ENCODE measurements at regions not wholly inside any gene's neighbourhood (a gene's known extent, or its start where the extent isn't known, plus 50 kb on each side); places are given as distances from the start of the nearest gene placed in this dataset.

DNA sequence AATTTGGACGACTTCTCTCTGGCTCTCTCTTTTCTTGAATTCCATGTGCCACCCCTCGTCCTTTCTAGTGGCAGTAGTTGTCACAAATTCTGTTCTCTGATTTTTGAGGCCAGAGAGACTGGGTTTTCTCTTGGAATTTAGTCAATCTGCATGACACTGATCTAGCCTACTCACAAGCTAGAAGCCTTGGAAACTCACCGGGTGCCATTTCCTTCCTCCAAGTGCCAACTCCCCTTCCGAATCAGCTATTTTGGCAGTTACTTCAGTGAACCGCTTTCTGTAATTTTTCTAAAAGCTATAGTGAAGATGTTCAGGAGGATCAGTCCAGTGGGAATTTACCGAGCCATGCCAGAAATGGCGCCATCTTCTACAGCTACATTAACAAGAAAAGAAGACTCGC, 228.9 kb downstream of the PMP22 start:
- DNase-seq: no peak

DNA sequence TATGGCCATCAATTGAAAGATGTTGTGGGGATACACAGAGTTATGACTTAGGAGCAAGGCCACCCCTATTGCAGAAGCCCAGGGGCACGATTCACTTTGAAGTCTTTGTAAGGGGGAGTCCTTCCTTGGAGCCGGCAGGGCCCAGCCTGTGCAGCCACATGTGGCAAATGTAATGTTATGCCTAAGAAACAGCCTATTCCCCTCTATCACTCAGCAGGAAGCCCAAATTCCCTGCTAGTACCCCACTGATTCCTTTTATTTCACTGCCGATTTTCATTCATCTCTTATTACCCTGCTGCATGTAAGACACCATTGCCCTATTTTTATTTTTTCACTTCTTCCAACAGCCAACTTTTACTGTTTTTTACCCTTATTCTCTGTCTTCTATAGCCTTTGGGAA, 233.2 kb downstream of the PMP22 start:
- no peak for DNase-seq

DNA sequence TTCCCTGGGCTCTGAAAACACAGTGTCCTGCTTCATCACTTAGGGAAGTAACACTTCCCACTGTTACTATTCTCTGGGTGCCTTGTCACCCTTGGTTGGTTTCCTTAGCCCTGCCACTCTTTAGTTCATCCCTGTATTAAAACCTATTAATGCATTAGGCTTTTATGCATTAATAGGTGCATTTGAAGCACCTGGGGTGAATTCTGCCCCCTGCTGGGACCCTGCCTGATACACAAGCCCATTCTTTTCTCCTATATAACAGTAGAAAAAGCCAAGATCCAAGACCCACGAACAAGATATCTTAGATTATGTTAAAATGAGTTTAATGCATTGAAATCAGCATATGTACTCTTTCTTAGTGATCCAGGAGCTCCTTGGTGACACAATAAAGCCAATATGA, 235.7 kb downstream of the PMP22 start:
- no peak for DNase-seq

GRCh38 chr17:15027853-15028252, 237.3 kb downstream of the PMP22 start:
- no peak for DNase-seq

DNA sequence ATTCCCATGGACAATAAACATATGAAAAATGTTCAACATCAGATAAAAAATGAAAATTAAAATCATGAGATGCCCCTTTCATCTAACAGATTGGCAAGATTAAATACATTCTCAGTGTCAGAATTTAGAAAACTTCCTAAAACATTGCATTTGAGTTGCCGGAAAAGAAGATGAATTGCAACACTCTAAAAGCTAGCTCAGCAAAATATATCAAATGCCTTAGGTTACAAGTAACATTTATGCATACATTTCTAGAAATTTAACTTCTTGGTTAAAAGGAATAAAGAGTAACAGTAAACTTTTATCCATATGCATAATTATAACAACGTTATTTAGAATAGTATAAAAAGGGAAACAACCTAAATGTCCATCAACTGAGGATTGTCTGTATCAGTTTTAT, 239.0 kb downstream of the PMP22 start:
- DNase-seq: no peak

DNA sequence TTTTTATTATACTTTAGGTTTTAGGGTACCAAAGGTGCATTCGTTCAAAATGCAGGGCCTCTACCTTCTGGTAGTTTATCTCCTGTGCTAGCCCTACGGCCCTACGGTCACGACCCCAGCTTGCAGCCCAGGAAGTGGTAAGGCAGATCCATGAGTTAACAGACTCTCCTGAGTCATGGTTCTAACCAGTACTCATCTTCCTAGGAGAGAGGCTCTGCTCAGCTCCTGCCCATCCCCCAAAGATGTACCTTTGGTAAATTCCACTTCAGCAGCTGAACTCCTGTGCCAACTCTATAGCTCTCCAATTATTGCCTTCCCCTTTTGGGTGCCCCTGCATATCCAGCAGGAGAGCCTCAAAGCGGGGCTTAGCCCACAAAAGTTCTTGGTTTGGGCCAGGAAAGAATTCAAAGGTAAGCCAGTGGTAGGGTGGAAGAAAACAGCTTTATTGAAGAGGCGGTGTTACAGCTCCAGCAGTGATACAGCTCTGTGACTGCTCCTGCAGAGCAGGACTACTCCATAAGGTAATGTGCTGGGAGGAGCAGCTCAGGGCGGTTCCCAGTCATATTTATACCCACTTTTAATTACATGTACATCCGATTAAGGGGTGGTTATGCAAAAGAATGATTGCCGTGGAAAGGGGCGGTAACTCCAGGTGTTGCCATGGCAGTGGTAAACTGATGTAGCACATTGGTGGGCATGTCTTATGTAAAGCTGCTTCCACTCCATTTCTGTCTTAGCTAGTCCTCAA, 241.4 kb downstream of the PMP22 start:
- no peak for DNase-seq

DNA sequence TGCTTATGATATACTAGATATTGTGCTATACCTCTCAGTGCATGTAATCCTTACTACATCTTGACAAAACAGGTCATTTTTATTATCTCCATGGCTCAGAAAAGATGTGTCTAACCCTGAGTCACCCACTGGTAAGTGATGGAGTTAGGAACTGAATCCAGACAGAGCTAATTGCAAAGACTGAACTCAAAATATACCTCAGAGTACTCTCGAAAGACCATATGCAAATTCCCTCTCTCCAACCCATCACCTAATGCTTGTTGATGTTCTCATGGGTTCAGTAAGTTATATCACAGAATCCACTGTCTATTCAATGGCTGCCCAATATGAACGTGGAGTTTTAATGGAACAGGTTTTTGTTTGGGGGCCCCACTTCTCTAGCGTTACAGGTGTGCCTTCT, 246.0 kb downstream of the PMP22 start:
- DNase-seq: no peak

DNA sequence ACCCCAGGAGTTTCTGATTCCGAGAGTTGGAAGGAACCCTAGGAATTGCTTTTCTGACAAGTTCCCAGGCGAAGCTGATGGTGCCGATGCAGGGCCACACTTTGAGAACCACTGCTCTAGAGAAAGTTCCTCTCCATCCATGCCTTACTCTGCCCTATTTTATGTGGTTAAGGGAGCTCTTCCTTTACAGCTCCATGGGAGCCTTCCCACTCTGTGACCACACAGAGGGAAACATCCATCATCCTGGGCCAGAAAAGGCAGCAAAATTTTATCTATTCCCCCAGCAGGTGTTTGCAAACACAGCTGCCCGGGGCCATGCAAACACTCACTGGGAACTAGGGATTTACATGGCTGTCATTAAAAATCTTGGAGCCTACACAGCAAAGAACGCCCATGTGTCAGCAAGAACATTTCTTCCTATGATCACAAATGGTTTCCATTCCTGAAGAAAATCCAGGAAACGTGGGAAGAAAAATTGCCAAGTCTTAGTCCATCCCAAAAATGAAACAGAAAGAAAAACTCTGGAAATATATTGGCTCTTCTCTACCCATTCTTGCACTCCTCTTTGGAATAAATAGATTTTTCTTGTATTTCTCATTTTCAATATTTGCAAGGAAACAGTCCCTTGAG, 252.7 kb downstream of the PMP22 start:
- DNase-seq: no peak

DNA sequence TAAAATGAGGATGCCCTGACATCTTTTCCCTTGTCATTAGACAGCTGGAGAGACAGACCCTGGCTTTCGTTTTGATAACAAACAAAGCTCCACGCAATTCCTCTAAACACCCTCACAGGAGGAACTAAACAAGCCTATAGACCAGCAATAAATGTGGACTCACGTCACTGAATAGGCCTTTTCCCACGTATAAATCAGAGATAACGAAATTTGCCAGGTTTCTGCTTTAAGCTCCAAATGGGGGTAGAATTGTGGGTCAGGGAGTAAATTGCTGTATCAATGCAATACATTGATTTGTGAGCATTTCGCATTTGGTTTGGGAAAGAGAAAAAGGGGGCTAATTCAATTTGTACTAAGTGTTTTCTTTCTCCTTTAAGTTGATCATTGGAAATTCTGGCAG, 256.0 kb downstream of the PMP22 start:
- no peak for DNase-seq

- DNase-seq: no peak
Observed at GRCh38 chr17:15007147-15007553, 258.0 kb downstream of the PMP22 start.

- no peak for DNase-seq
Observed at GRCh38 chr17:15006421-15007128, 258.6 kb downstream of the PMP22 start.

- no peak for DNase-seq
Observed at GRCh38 chr17:15000661-15001060, 264.5 kb downstream of the PMP22 start.

DNA sequence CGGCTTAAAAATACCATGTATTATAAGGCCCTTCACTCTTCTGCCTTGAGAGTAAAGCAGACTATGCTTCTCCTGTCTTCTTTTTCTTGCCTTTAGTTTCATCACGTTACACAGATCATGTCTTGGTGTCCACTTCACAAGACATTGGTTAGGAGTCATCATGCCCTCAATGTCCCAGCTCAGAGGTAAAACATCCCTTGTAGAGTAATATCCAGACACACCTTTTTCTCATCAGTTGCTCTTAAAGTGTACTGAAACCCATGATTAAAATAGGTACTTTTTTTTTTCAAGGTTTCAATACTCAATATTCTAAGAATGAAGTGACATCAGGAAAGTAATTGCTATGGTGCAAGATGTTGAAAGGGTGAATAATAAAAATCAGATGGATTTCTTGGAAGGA, 267.8 kb downstream of the PMP22 start:
- no peak for DNase-seq

GRCh38 chr17:14986127-14986526, 279.0 kb downstream of the PMP22 start:
- DNase-seq: no peak

DNA sequence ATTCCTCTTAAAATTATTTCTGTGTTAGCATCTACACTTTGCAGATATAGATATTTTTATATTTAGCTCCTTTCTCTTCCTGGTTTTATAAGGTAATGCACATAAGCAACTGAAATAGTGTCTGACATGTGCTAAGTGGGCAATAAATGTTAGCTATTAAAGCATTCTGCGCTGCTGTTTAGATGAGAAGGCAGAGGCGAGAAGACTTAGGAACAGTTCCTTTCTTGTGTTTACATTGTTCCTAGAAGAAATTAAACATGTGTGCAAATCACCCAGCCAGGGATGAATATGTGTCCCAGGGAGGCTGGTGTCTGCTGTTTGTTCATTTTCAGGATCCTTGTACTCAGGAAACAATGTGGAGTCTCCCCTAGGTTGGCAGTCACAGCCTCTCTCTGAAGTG, 292.3 kb downstream of the PMP22 start:
- no peak for DNase-seq

- DNase-seq: no peak
Observed at GRCh38 chr17:14971054-14971453, 294.1 kb downstream of the PMP22 start.

- no peak for DNase-seq
Observed at GRCh38 chr17:14959106-14959648, 305.9 kb downstream of the PMP22 start.

- no peak for DNase-seq
Observed at GRCh38 chr17:14953405-14953804, 311.7 kb downstream of the PMP22 start.

DNA sequence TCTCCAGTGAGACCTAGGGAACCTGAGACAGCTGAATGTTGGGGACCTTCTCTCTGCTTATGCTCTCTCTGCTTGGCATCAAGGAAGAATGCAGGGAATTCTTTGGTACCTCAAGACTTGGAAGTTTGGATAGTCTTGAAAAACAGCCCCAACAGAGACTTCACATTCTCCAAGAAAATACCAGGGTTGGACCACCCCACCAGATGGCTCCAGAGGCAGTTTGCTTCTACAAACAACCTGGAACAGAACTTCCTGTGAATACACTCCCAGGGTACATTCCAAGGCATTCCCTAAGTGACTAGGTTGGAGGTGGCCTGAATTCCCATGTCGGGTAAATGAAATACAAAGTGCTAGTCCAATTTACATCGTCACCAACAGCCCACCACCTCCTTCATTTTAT, 314.4 kb downstream of the PMP22 start:
- no peak for DNase-seq

- DNase-seq: no peak
Observed at GRCh38 chr17:14950216-14950615, 314.9 kb downstream of the PMP22 start.

DNA sequence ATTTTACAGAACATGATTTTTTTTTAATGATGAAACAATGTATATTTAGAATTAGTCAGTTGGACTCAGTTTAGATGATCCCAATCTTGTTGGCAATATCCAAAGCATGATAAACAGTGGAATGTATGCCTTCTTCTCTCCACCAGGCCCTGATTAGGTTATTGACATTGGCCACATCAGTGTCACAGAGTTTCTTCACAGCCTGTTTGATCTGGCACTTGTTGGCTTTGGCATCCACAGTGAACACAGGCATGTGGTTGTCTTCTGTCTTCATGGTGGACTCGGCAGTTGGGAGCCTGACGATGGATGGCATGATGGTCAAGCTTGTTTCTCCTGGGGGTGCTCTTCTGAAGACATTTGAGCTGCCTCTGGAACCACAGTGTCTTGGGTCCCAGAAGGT, 317.5 kb downstream of the PMP22 start:
- no peak for DNase-seq

DNA sequence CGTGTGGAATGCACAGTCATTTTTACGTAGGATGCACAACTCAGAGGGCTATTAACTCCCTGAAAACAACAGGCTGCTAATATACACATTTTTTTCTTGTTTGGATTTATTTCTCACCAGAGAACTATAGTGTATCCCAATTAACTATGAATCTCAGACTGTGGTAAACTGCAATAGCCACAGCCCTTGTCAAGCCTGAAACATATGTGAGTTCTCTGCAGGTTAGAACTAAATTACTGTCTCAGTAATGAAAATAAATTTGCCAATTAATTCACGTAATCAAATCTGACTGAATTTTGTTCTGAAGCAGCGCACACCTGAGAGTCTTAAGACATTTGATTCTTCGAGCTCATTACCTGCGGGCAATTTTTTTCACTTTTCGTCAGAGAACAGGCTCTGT, 318.6 kb downstream of the PMP22 start:
- no peak for DNase-seq

DNA sequence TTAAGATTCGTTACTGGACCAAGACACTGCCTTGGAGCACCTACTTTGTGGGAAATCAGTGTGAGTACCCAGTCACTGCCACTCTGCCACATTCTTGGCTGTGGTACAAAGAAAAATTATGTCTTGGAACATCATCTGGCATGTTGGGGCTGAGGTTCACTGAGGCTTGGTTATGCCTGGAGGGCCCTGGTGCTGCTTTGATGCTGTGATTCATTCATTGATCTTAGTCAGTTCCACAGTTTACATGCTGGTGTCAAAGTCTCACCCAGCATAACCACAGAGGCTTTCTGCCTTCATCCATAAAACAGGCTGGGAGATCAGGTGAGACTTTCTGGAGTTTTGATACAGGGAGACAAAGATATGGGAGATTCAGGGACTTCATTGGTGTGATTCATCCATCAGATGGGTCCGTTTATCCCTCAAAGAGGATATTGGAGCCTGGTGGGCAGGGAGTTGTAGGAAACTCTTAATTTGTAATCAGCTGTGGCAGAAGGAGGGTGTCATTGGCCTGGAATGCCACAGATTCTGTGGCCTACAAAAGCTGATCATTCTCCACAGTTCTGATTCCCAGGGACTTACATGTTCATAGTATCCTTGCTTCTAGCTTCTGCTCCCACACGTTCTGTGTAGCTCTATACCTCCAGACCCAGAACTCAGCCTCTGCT, 322.5 kb downstream of the PMP22 start:
- no peak for DNase-seq

DNA sequence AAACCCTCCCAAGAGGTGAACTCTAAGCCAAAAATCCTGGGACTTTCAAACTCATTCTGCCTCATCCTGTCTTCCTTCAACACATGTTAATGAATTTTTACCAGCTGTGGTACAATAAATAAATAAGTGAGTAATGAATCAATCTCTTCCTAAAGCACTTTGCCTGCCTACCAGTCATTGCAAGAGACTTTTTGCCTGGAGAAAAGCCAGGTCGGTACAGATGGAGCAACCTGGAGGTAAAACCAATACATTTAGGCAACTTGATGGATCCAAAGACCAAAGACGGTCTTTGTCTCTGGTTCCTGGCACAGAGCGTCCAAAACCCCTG, 324.2 kb downstream of the PMP22 start:
- DNase-seq: no peak
